Osteoblast (primary cell): ENCODE measurements at regions not wholly inside any gene's neighbourhood (a gene's known extent, or its start where the extent isn't known, plus 50 kb on each side); places are given as distances from the start of the nearest gene placed in this dataset.
A peak's percentile ranks its signal among the peaks of the same experiment; 100 is the strongest.

Experiments
- DNase-seq: peaks from one replicate; pipeline ENCODE4 v3.0.0; 2011; ENCODE audit warnings: low spot score, mixed read lengths; ENCODE audit not compliant: insufficient read length; ENCODE audit errors: missing footprints
- H2AFZ ChIP-seq: 2 replicates; pipeline ENCODE4 v1.6.0; 2011; ENCODE audit warnings: mild to moderate bottlenecking, low read length
- H3K27ac ChIP-seq: 2 replicates; pipeline ENCODE4 v1.5.1; 2011; ENCODE audit warnings: mild to moderate bottlenecking, low read depth, low read length, moderate library complexity
- H3K27me3 ChIP-seq: 2 replicates; pipeline ENCODE4 v1.6.0; 2012; ENCODE audit warnings: mild to moderate bottlenecking, control low read depth, inconsistent platforms, low read length, moderate library complexity; ENCODE audit not compliant: insufficient read depth
- H3K36me3 ChIP-seq: 2 replicates; pipeline ENCODE4 v1.5.1; 2011; ENCODE audit warnings: mild to moderate bottlenecking, low read length, control low read depth, moderate library complexity; ENCODE audit not compliant: insufficient read depth
- H3K4me1 ChIP-seq: 2 replicates; pipeline ENCODE4 v1.5.1; 2011; ENCODE audit warnings: mild to moderate bottlenecking, low read length, control low read depth, moderate library complexity; ENCODE audit not compliant: insufficient read depth
- H3K4me2 ChIP-seq: 2 replicates; pipeline ENCODE4 v1.6.0; 2011; ENCODE audit warnings: mild to moderate bottlenecking, low read length; ENCODE audit not compliant: insufficient read depth
- H3K4me3 ChIP-seq: fragments of 200-600 bp; sonication (generic); 3 replicates; pipeline ENCODE4 v1.5.1; 2012; ENCODE audit warnings: mild to moderate bottlenecking, low read length, inconsistent platforms; ENCODE audit not compliant: insufficient read depth
- H3K79me2 ChIP-seq: 2 replicates; pipeline ENCODE4 v1.6.0; 2012; ENCODE audit warnings: mild to moderate bottlenecking, low read length, control low read depth, inconsistent platforms; ENCODE audit not compliant: insufficient read depth
- H3K9me3 ChIP-seq: 2 replicates; pipeline ENCODE4 v1.5.1; 2011; ENCODE audit warnings: low read depth, low read length, control low read depth
- H4K20me1 ChIP-seq: 2 replicates; pipeline ENCODE4 v1.6.0; 2012; ENCODE audit warnings: mild to moderate bottlenecking, low read length, control low read depth; ENCODE audit not compliant: insufficient read depth
- CTCF ChIP-seq: IDR thresholded peaks from 2 replicates; pipeline ENCODE4 v1.5.1; 2011; ENCODE audit warnings: mild to moderate bottlenecking, low read depth, low read length, moderate library complexity; ENCODE audit errors: extremely low read depth

GRCh38 chr6:26170951-26171841 is 84.0 kb downstream of the HFE start:
- H4K20me1 ChIP-seq = no peaks in the 10 kb centered on the region
- peaks cover 5% of the 10 kb centered on the region for H3K79me2 ChIP-seq
- peak overlapping the region; percentile 89 for H3K27ac ChIP-seq
- peaks cover 10% of the 10 kb centered on the region for H3K4me1 ChIP-seq
- peak overlapping the region; percentile 85 for H3K4me3 ChIP-seq
- H2AFZ ChIP-seq = peak overlapping the region; percentile 93
- peak overlapping the region; percentile 97 for H3K4me2 ChIP-seq
- no peak for TF ChIP-seq CTCF
- DNase-seq = no peak
- no peaks in the 10 kb centered on the region for H3K27me3 ChIP-seq
- no peaks in the 10 kb centered on the region for H3K9me3 ChIP-seq
- H3K36me3 ChIP-seq = no peaks in the 10 kb centered on the region

- Histone ChIP-seq H3K27me3 (no peaks in the 10 kb centered on the region), H3K79me2 (peaks cover 5% of the 10 kb centered on the region), H4K20me1 (no peaks in the 10 kb centered on the region), H3K4me2 (peak overlapping the region; percentile 97), H3K9me3 (no peaks in the 10 kb centered on the region), H3K4me1 (peaks cover 10% of the 10 kb centered on the region), H3K4me3 (peak overlapping the region; percentile 85), H3K27ac (peak overlapping the region; percentile 89), H3K36me3 (no peaks in the 10 kb centered on the region), H2AFZ (peak overlapping the region; percentile 93)
- no peak for TF ChIP-seq CTCF
- DNase-seq = no peak
Observed at GRCh38 chr6:26172608-26172968, 85.4 kb downstream of the HFE start.

GRCh38 chr6:26173836-26174145 is 86.6 kb downstream of the HFE start:
- Histone ChIP-seq H3K4me2 (no peak overlapping the region), H3K27ac (no peak overlapping the region), H3K79me2 (peaks cover 5% of the 10 kb centered on the region), H3K4me1 (peaks cover 10% of the 10 kb centered on the region), H2AFZ (no peak overlapping the region), H3K9me3 (no peaks in the 10 kb centered on the region), H4K20me1 (no peaks in the 10 kb centered on the region), H3K36me3 (no peaks in the 10 kb centered on the region), H3K27me3 (no peaks in the 10 kb centered on the region), H3K4me3 (no peak overlapping the region)
- no peak for TF ChIP-seq CTCF
- DNase-seq = no peak

GRCh38 chr6:26175033-26175427 is 87.8 kb downstream of the HFE start:
- DNase-seq = no peak
- no peak overlapping the region for H3K4me3 ChIP-seq
- no peak overlapping the region for H2AFZ ChIP-seq
- peaks cover 5% of the 10 kb centered on the region for H3K79me2 ChIP-seq
- H3K4me1 ChIP-seq = peaks cover 10% of the 10 kb centered on the region
- no peaks in the 10 kb centered on the region for H3K9me3 ChIP-seq
- no peak overlapping the region for H3K4me2 ChIP-seq
- no peak for TF ChIP-seq CTCF
- H4K20me1 ChIP-seq = no peaks in the 10 kb centered on the region
- no peak overlapping the region for H3K27ac ChIP-seq
- H3K36me3 ChIP-seq = no peaks in the 10 kb centered on the region
- H3K27me3 ChIP-seq = no peaks in the 10 kb centered on the region
